H1 (cell line): ENCODE measurements at regions not wholly inside any gene's neighbourhood (a gene's known extent, or its start where the extent isn't known, plus 50 kb on each side); places are given as distances from the start of the nearest gene placed in this dataset.

Source experiments
- CTCF ChIA-PET: fragments of 300-600 bp; sonication (Branson Sonifier 250); formaldehyde crosslinking; loops from one replicate; lab custom pipeline; 2021; ENCODE audit not compliant: partially characterized antibody; lab: Charles Lee
- POLR2A ChIA-PET: fragments of 300-600 bp; sonication (Branson Sonifier 250); formaldehyde crosslinking; loops from one replicate; lab custom pipeline; 2021; ENCODE audit warnings: inconsistent platforms; ENCODE audit not compliant: partially characterized antibody; lab: Charles Lee
- DNase-seq, 2 experiments: peaks; one replicate each; pipeline versions ENCODE4 v3.0.0 to v3.0.0-alpha.2; 2010 to 2022; ENCODE audit warnings: low spot score in 2 of 2, low read depth in 1 of 2, mixed read lengths in 1 of 2
- FAIRE-seq: peaks from 2 replicates; lab custom pipeline; 2011; peaks lifted over from hg19 to GRCh38; lab: Jason Lieb, UNC
- H2AFZ ChIP-seq: 2 replicates; pipeline ENCODE4 v1.8.1; 2012; ENCODE audit warnings: low read length, inconsistent platforms
- H2AK5ac ChIP-seq: 2 replicates; pipeline ENCODE4 v1.6.1; 2013; ENCODE audit warnings: low read depth, low read length
- H2BK120ac ChIP-seq: replicated peaks from 2 replicates; pipeline ENCODE3; 2013; ENCODE audit warnings: low read depth, low read length, inconsistent platforms
- H2BK12ac ChIP-seq: 2 replicates; pipeline ENCODE4 v1.6.1; 2013; ENCODE audit warnings: low read depth, low read length
- H2BK15ac ChIP-seq: 2 replicates; pipeline ENCODE4 v1.6.1; 2013; ENCODE audit warnings: low read length
- H2BK20ac ChIP-seq: 2 replicates; pipeline ENCODE4 v1.6.1; 2013; ENCODE audit warnings: low read length
- H2BK5ac ChIP-seq: 2 replicates; pipeline ENCODE4 v1.6.1; 2013; ENCODE audit warnings: low read depth, low read length
- H3K14ac ChIP-seq: 2 replicates; pipeline ENCODE4 v1.6.1; 2013; ENCODE audit warnings: inconsistent platforms; ENCODE audit not compliant: insufficient read length
- H3K18ac ChIP-seq: 2 replicates; pipeline ENCODE4 v1.6.1; 2013; ENCODE audit warnings: low read length; ENCODE audit errors: extremely low read depth
- H3K23ac ChIP-seq: 2 replicates; pipeline ENCODE4 v1.6.1; 2013; ENCODE audit warnings: inconsistent platforms; ENCODE audit not compliant: insufficient read length
- H3K23me2 ChIP-seq: 2 replicates; pipeline ENCODE4 v1.6.1; 2013; ENCODE audit warnings: low read depth, low read length
- H3K27ac ChIP-seq: 2 replicates; pipeline ENCODE4 v1.6.1; 2011; ENCODE audit warnings: low read depth, low read length, inconsistent platforms
- H3K27me3 ChIP-seq, 4 experiments: replicated peaks in 1 of 4; 1 replicate in 1 of 4; 2 replicates in 3 of 4; pipeline versions ENCODE4 v1.6.1 to v1.8.1; 2011 to 2013; ENCODE audit warnings: low read length in 3 of 4, mild to moderate bottlenecking in 3 of 4, inconsistent platforms in 2 of 4, mixed read lengths in 2 of 4, moderate library complexity in 1 of 4; ENCODE audit not compliant: control insufficient read depth in 3 of 4, insufficient read depth in 3 of 4; ENCODE audit errors: extremely low read depth in 1 of 4
- H3K36me3 ChIP-seq, 4 experiments: 2 replicates each; pipeline versions ENCODE4 v1.6.1 to v1.8.1; 2011 to 2013; ENCODE audit warnings: mild to moderate bottlenecking in 4 of 4, low read length in 3 of 4, moderate library complexity in 2 of 4, control low read depth in 1 of 4, inconsistent platforms in 1 of 4; ENCODE audit not compliant: insufficient read depth in 4 of 4, control insufficient read depth in 2 of 4
- H3K4ac ChIP-seq: replicated peaks from 2 replicates; pipeline ENCODE3; 2013; ENCODE audit warnings: low read length, low read depth, mixed read lengths, inconsistent platforms; ENCODE audit not compliant: insufficient read length
- H3K4me1 ChIP-seq, 4 experiments: replicated peaks in 1 of 4; 1 replicate in 1 of 4; 2 replicates in 3 of 4; pipeline versions ENCODE4 v1.6.1 to v1.8.1; 2011 to 2013; ENCODE audit warnings: low read length in 3 of 4, inconsistent platforms in 2 of 4, mixed read lengths in 1 of 4; ENCODE audit not compliant: insufficient read depth in 4 of 4, control insufficient read depth in 3 of 4
- H3K4me2 ChIP-seq, 2 experiments: 2 replicates each; pipeline versions ENCODE4 v1.6.1 to v1.8.1; 2011 to 2013; ENCODE audit warnings: low read depth in 2 of 2, low read length in 2 of 2, control low read depth in 1 of 2, inconsistent platforms in 1 of 2, mild to moderate bottlenecking in 1 of 2; ENCODE audit not compliant: insufficient read depth in 1 of 2
- H3K4me3 ChIP-seq, 4 experiments: fragments of 200-600, 300-600 bp in 1 of 4; sonication (generic), shearing (Covaris generic), sonication (Bioruptor Twin) in 1 of 4; 2 replicates each; pipeline versions ENCODE4 v1.5.1 to v1.8.1; 2011 to 2016; ENCODE audit warnings: low read length in 4 of 4, low read depth in 3 of 4, control low read depth in 2 of 4, inconsistent platforms in 2 of 4, mild to moderate bottlenecking in 2 of 4, mixed read lengths in 1 of 4, moderate library complexity in 1 of 4; ENCODE audit not compliant: insufficient read depth in 2 of 4; ENCODE audit errors: extremely low read depth in 1 of 4
- H3K56ac ChIP-seq: replicated peaks from 2 replicates; pipeline ENCODE3; 2013; ENCODE audit warnings: low read depth, mild to moderate bottlenecking, mixed read lengths, low read length, inconsistent platforms; ENCODE audit not compliant: insufficient read length
- H3K79me1 ChIP-seq: 2 replicates; pipeline ENCODE4 v1.6.1; 2013; ENCODE audit warnings: low read depth, low read length, control low read depth
- H3K79me2 ChIP-seq, 2 experiments: 2 replicates each; pipeline versions ENCODE4 v1.6.1 to v1.8.1; 2012 to 2013; ENCODE audit warnings: low read length in 2 of 2, mild to moderate bottlenecking in 2 of 2, inconsistent platforms in 1 of 2; ENCODE audit not compliant: insufficient read depth in 2 of 2, control insufficient read depth in 1 of 2
- H3K9ac ChIP-seq, 4 experiments: replicated peaks in 1 of 4; 1 replicate in 1 of 4; 2 replicates in 3 of 4; pipeline versions ENCODE4 v1.6.1 to v1.8.1; 2011 to 2013; ENCODE audit warnings: low read depth in 3 of 4, low read length in 3 of 4, control low read depth in 2 of 4, mild to moderate bottlenecking in 2 of 4, moderate library complexity in 2 of 4, inconsistent platforms in 1 of 4; ENCODE audit errors: extremely low read depth in 1 of 4
- H3K9me3 ChIP-seq, 2 experiments: 2 replicates each; pipeline versions ENCODE4 v1.6.1 to v1.8.1; 2012 to 2013; ENCODE audit warnings: mild to moderate bottlenecking in 2 of 2, moderate library complexity in 2 of 2, control low read depth in 1 of 2, inconsistent platforms in 1 of 2, low read depth in 1 of 2, low read length in 1 of 2, mixed read lengths in 1 of 2; ENCODE audit not compliant: insufficient read depth in 2 of 2
- H4K20me1 ChIP-seq, 2 experiments: replicated peaks in 1 of 2; 2 replicates each; pipeline versions ENCODE3 to v1.8.1; 2011 to 2013; ENCODE audit warnings: inconsistent platforms in 2 of 2, low read length in 2 of 2, mild to moderate bottlenecking in 1 of 2; ENCODE audit not compliant: insufficient read depth in 2 of 2, control insufficient read depth in 1 of 2
- H4K5ac ChIP-seq: 2 replicates; pipeline ENCODE4 v1.6.1; 2013; ENCODE audit warnings: low read length, low read depth, mixed read lengths, inconsistent platforms; ENCODE audit not compliant: insufficient read length
- H4K8ac ChIP-seq: 2 replicates; pipeline ENCODE4 v1.8.0; 2013; ENCODE audit warnings: mild to moderate bottlenecking, moderate library complexity, low read length, inconsistent platforms; ENCODE audit not compliant: insufficient read depth; ENCODE audit errors: extremely low read depth
- H4K91ac ChIP-seq: replicated peaks from 2 replicates; pipeline ENCODE3; 2013; ENCODE audit warnings: low read length, mixed read lengths, inconsistent platforms; ENCODE audit not compliant: insufficient read length
- BACH1 ChIP-seq: IDR thresholded peaks from 2 replicates; pipeline ENCODE4 v1.6.1; 2012; ENCODE audit warnings: low read length, improper control_type of control experiment
- CREB1 ChIP-seq: IDR thresholded peaks from 2 replicates; pipeline ENCODE4 v1.6.1; 2012; ENCODE audit warnings: inconsistent platforms
- EP300 ChIP-seq, 2 experiments: IDR thresholded peaks; 1 replicate in 1 of 2; 2 replicates in 1 of 2; pipeline ENCODE4 v1.6.1; 2011 to 2012; ENCODE audit warnings: low read depth in 2 of 2, low read length in 2 of 2, mild to moderate bottlenecking in 2 of 2, borderline replicate concordance in 1 of 2, inconsistent platforms in 1 of 2, moderate library complexity in 1 of 2
- JUND ChIP-seq: IDR thresholded peaks from 2 replicates; pipeline ENCODE4 v1.6.1; 2011; ENCODE audit warnings: mild to moderate bottlenecking, improper control_type of control experiment, low read length
- POLR2A ChIP-seq, 2 experiments: IDR thresholded peaks; 1 replicate in 1 of 2; 2 replicates in 1 of 2; pipeline ENCODE4 v1.6.1; 2011; ENCODE audit warnings: low read depth in 2 of 2, low read length in 2 of 2, mild to moderate bottlenecking in 2 of 2; ENCODE audit errors: control extremely low read depth in 1 of 2
- RNF2 ChIP-seq: fragments of 200-900, 300-1000 bp; sonication (generic); IDR thresholded peaks from 2 replicates; pipeline ENCODE4 v1.7.1; 2016; ENCODE audit warnings: borderline replicate concordance, low read depth, mild to moderate bottlenecking, antibody characterized with exemption, low read length; ENCODE audit not compliant: poor library complexity, severe bottlenecking; ENCODE audit errors: missing control alignments
- SIX5 ChIP-seq: IDR thresholded peaks from 2 replicates; pipeline ENCODE4 v1.6.1; 2011; ENCODE audit warnings: mild to moderate bottlenecking, low read depth, low read length
- SRF ChIP-seq: IDR thresholded peaks from 2 replicates; pipeline ENCODE4 v1.6.1; 2011; ENCODE audit warnings: mild to moderate bottlenecking, low read depth, low read length, moderate library complexity
- WGBS, 2 experiments: shearing (Covaris generic) in 1 of 2; methylation state at CpG; one replicate each; pipeline versions ENCODE4 v1.1.6 to v1.1.7; 2013 to 2015; ENCODE audit warnings: low lambda C conversion rate in 2 of 2, mixed read lengths in 2 of 2, inconsistent platforms in 1 of 2, low coverage in 1 of 2, missing lambda C conversion rate in 1 of 2; ENCODE audit not compliant: insufficient replicate concordance in 2 of 2, insufficient coverage in 1 of 2, insufficient read length in 1 of 2; ENCODE audit errors: extremely low coverage in 1 of 2, missing lambda C conversion rate in 1 of 2; 5-methylcytosine and 5-hydroxymethylcytosine counted together

- H4K91ac ChIP-seq = no peak overlapping the region
These were observed 154.4 kb upstream of the EPB41L4A start for GRCh38 chr5:112573441-112573840.

More at GRCh38 chr5:112573441-112573840, 154.4 kb upstream of the EPB41L4A start:
- H4K5ac ChIP-seq = no peak overlapping the region
- no peak overlapping the region for H3K27ac ChIP-seq
- no peak overlapping the region for H2BK120ac ChIP-seq
- H3K4me3 ChIP-seq = no peak overlapping the region
- H4K20me1 ChIP-seq = no peaks in the 10 kb centered on the region
- no peak overlapping the region for H3K4me2 ChIP-seq
- H3K4ac ChIP-seq = no peak overlapping the region
- H3K79me1 ChIP-seq = no peaks in the 10 kb centered on the region
- H3K79me2 ChIP-seq = no peaks in the 10 kb centered on the region
- H3K56ac ChIP-seq = no peak overlapping the region
- TF ChIP-seq CREB1 = no peak
- no peak for TF ChIP-seq RNF2
- TF ChIP-seq EP300 (IDR thresholded peaks at IDR 0.05; ENCODE audit: borderline replicate concordance in 1 of 2, low read depth in 2 of 2, low read length in 2 of 2) = no peak
- no peak for TF ChIP-seq SIX5
- TF ChIP-seq JUND = no peak
- no peak for TF ChIP-seq BACH1
- TF ChIP-seq POLR2A (IDR thresholded peaks at IDR 0.05; ENCODE audit: control extremely low read depth in 1 of 2, low read depth in 2 of 2, low read length in 2 of 2) = no peak
- no peak for TF ChIP-seq SRF
- TF ChIP-seq, all 59 proteins: peak for 0
- Histone ChIP-seq H3K23me2 (no peaks in the 10 kb centered on the region), H2AK5ac (no peak overlapping the region), H3K4me1 (no peaks in the 10 kb centered on the region), H4K8ac (no peak overlapping the region), H2BK20ac (no peak overlapping the region), H3K27me3 (no peaks in the 10 kb centered on the region), H3K9ac (no peak overlapping the region), H3K23ac (no peak overlapping the region), H2BK15ac (no peak overlapping the region), H2AFZ (no peak overlapping the region), H2BK12ac (no peak overlapping the region), H3K14ac (no peak overlapping the region), H2BK5ac (no peak overlapping the region), H3K18ac (no peak overlapping the region), H3K36me3 (no peaks in the 10 kb centered on the region), H3K9me3 (peaks cover 3 to 6% of the 10 kb centered on the region in 2 experiments; a peak in 1 of 4 replicates)
- ChIA-PET CTCF (interaction anchor here (0.7 to 1.1 kb wide), 3 partner anchors 14 to 44 kb away, joined by 3 read pairs; no protein-coding TSS in a partner anchor), POLR2A (interaction anchor here (0.5 to 0.7 kb wide), 2 partner anchors 414 to 1105 kb away, joined by 3 to 4 read pairs; no protein-coding TSS in a partner anchor)
- FAIRE-seq (no peak), DNase-seq (no peak)
- WGBS, 2 experiments = 91% methylated on average over 3 of the region's 3 CpGs; no CpG with 5 or more reads in 1 of the 2 experiments
